BLaER1 (cell line): ENCODE measurements at regions not wholly inside any gene's neighbourhood (a gene's known extent, or its start where the extent isn't known, plus 50 kb on each side); places are given as distances from the start of the nearest gene placed in this dataset.
A peak's percentile ranks its signal among the peaks of the same experiment; 100 is the strongest.

Source experiments
- H3K27ac ChIP-seq: shearing (Covaris generic); formaldehyde crosslinking; 2 replicates; pipeline ENCODE4 v1.8.1; 2022
- H3K27me3 ChIP-seq: shearing (Covaris generic); formaldehyde crosslinking; 2 replicates; pipeline ENCODE4 v1.8.1; 2022
- H3K36me3 ChIP-seq: shearing (Covaris generic); formaldehyde crosslinking; 2 replicates; pipeline ENCODE4 v1.8.1; 2022
- H3K4me1 ChIP-seq: shearing (Covaris generic); formaldehyde crosslinking; 2 replicates; pipeline ENCODE4 v1.8.1; 2022
- H3K4me2 ChIP-seq: shearing (Covaris generic); formaldehyde crosslinking; 2 replicates; pipeline ENCODE4 v1.8.1; 2022
- H3K4me3 ChIP-seq: shearing (Covaris generic); formaldehyde crosslinking; 2 replicates; pipeline ENCODE4 v1.8.1; 2022
- H3K9ac ChIP-seq: shearing (Covaris generic); formaldehyde crosslinking; 2 replicates; pipeline ENCODE4 v1.8.1; 2022
- H3K9me3 ChIP-seq: shearing (Covaris generic); formaldehyde crosslinking; 2 replicates; pipeline ENCODE4 v1.8.1; 2022
- H4K20me1 ChIP-seq: shearing (Covaris generic); formaldehyde crosslinking; 2 replicates; pipeline ENCODE4 v1.8.1; 2022
- Cebpa-rat ChIP-seq: shearing (Covaris generic); IDR thresholded peaks from 2 replicates; pipeline ENCODE4 v1.8.1; 2022

- Histone ChIP-seq H3K27me3 (no peaks in the 10 kb centered on the region), H3K4me2 (no peak overlapping the region), H3K4me1 (no peaks in the 10 kb centered on the region), H3K36me3 (no peaks in the 10 kb centered on the region), H3K9ac (no peak overlapping the region), H3K27ac (no peak overlapping the region), H3K4me3 (no peak overlapping the region), H4K20me1 (no peaks in the 10 kb centered on the region), H3K9me3 (no peaks in the 10 kb centered on the region)
- no peak for TF ChIP-seq Cebpa-rat
These were observed 93.7 kb upstream of the ETS2 start for GRCh38 chr21:38712071-38712470.

DNA sequence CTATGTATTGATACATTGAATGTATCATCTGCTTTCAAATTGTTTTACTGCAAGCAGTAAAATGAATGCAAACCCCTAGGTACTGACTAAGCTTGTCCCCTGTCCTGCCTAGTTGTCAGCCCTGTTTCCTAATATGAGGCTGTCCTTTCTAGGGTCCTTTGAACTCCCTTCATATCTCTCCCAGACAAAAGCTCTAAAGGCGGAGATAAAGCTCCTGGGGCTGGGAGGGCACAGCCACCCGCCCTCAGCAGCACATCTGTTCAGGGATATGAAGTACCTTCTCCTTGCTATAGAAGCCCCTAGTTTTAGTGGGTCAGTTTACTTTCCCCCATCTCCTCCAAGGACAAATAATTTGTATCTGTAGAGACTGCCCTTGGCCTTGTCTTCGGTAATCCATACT lies 93.1 kb upstream of the ETS2 start:
- H3K4me1 ChIP-seq, result no peaks in the 10 kb centered on the region
- no peak overlapping the region for H3K4me3 ChIP-seq
- no peaks in the 10 kb centered on the region for H3K9me3 ChIP-seq
- no peaks in the 10 kb centered on the region for H3K27me3 ChIP-seq
- H3K36me3 ChIP-seq, result no peaks in the 10 kb centered on the region
- TF ChIP-seq Cebpa-rat, result no peak
- H3K27ac ChIP-seq, result no peak overlapping the region
- H4K20me1 ChIP-seq, result no peaks in the 10 kb centered on the region
- no peak overlapping the region for H3K9ac ChIP-seq
- no peak overlapping the region for H3K4me2 ChIP-seq

GRCh38 chr21:38714039-38714817 lies 91.5 kb upstream of the ETS2 start:
- no peak overlapping the region for H3K27ac ChIP-seq
- H3K27me3 ChIP-seq, result no peaks in the 10 kb centered on the region
- H4K20me1 ChIP-seq, result no peaks in the 10 kb centered on the region
- no peak for TF ChIP-seq Cebpa-rat
- no peak overlapping the region for H3K9ac ChIP-seq
- H3K9me3 ChIP-seq, result no peaks in the 10 kb centered on the region
- no peak overlapping the region for H3K4me2 ChIP-seq
- H3K36me3 ChIP-seq, result no peaks in the 10 kb centered on the region
- H3K4me3 ChIP-seq, result no peak overlapping the region
- no peaks in the 10 kb centered on the region for H3K4me1 ChIP-seq

DNA sequence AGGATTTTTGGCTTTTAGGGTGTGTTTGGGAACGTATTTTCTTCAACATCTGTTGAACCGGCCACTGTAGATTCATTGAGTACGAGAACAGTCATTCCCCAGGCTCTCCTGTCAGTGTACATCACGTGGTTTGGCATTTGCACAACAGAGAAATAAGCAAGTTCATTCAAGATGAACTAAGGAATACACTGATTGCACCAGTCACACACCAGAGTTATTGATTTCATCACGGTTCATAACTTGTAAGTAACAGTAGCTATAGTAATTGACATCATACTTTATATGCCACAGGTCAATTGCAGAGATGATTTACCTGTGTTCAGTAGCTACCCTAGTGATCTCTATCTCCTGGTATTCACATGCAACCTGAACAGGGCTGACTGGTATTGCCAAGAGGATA lies 90.7 kb upstream of the ETS2 start:
- Histone ChIP-seq H3K36me3 (no peaks in the 10 kb centered on the region), H3K9me3 (no peaks in the 10 kb centered on the region; the same call in 1 of the 2 replicates)

GRCh38 chr21:38716088-38716487 lies 89.6 kb upstream of the ETS2 start:
- no peaks in the 10 kb centered on the region for H3K27me3 ChIP-seq
- H3K27ac ChIP-seq, result no peak overlapping the region
- no peaks in the 10 kb centered on the region; the same call in 1 of the 2 replicates for H3K9me3 ChIP-seq
- no peaks in the 10 kb centered on the region for H3K4me1 ChIP-seq
- H3K4me2 ChIP-seq, result no peak overlapping the region
- H4K20me1 ChIP-seq, result no peaks in the 10 kb centered on the region
- no peak overlapping the region for H3K9ac ChIP-seq
- TF ChIP-seq Cebpa-rat, result no peak
- H3K36me3 ChIP-seq, result no peaks in the 10 kb centered on the region
- no peak overlapping the region for H3K4me3 ChIP-seq

More for the DNA sequence above, 90.7 kb upstream of the ETS2 start:
- no peaks in the 10 kb centered on the region for H3K27me3 ChIP-seq
- H4K20me1 ChIP-seq, result no peaks in the 10 kb centered on the region
- H3K4me1 ChIP-seq, result no peaks in the 10 kb centered on the region
- H3K4me2 ChIP-seq, result no peak overlapping the region
- no peak overlapping the region for H3K9ac ChIP-seq
- H3K4me3 ChIP-seq, result no peak overlapping the region
- no peak for TF ChIP-seq Cebpa-rat
- no peak overlapping the region for H3K27ac ChIP-seq

- no peaks in the 10 kb centered on the region for H3K36me3 ChIP-seq
- H3K9me3 ChIP-seq, result peaks cover under 1% of the 10 kb centered on the region; the same call in 1 of the 2 replicates
- H3K4me2 ChIP-seq, result no peak overlapping the region
- no peak for TF ChIP-seq Cebpa-rat
- no peak overlapping the region for H3K4me3 ChIP-seq
- H3K27me3 ChIP-seq, result peaks cover under 1% of the 10 kb centered on the region; the same call in 1 of the 2 replicates
- no peaks in the 10 kb centered on the region for H4K20me1 ChIP-seq
- H3K4me1 ChIP-seq, result 0 out of 2 replicates have a peak, but pooled peaks cover under 1% of the 10 kb centered on the region
- H3K27ac ChIP-seq, result no peak overlapping the region
- H3K9ac ChIP-seq, result no peak overlapping the region
These were observed 88.8 kb upstream of the ETS2 start for GRCh38 chr21:38716942-38717341.

DNA sequence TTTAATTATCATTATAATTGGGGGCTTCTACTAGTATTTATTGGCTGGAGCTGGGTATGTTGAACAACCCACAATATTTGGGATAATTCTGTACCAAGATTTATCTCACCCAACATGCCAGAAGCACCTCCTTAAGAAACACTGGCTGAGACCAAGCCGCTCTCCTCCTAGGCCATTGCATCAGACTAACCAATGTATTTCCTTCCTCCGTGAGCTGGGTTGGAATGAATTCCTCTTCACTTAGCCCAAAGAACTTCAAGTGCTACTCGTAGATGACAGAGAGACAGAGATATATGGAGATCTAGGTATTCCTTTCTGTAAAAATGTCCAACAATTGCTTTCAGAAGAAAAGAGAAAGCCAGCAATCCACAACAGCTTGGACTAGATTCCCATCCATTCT lies 87.2 kb upstream of the ETS2 start:
- H4K20me1 ChIP-seq, result no peaks in the 10 kb centered on the region
- no peak for TF ChIP-seq Cebpa-rat
- no peaks in the 10 kb centered on the region for H3K36me3 ChIP-seq
- no peak overlapping the region for H3K9ac ChIP-seq
- no peak overlapping the region for H3K4me2 ChIP-seq
- H3K27ac ChIP-seq, result no peak overlapping the region
- peaks cover 7% of the 10 kb centered on the region for H3K9me3 ChIP-seq
- no peak overlapping the region for H3K4me3 ChIP-seq
- peaks cover 16% of the 10 kb centered on the region for H3K4me1 ChIP-seq
- H3K27me3 ChIP-seq, result peaks cover 10% of the 10 kb centered on the region; the same call in 1 of the 2 replicates

- Histone ChIP-seq H4K20me1 (no peaks in the 10 kb centered on the region), H3K36me3 (no peaks in the 10 kb centered on the region), H3K27me3 (peaks cover 10% of the 10 kb centered on the region; the same call in 1 of the 2 replicates), H3K9ac (no peak overlapping the region), H3K9me3 (peaks cover 18% of the 10 kb centered on the region), H3K4me3 (no peak overlapping the region), H3K4me2 (no peak overlapping the region), H3K4me1 (peaks cover 16% of the 10 kb centered on the region), H3K27ac (no peak overlapping the region)
- no peak for TF ChIP-seq Cebpa-rat
These were observed 85.7 kb upstream of the ETS2 start for GRCh38 chr21:38720074-38720473.

GRCh38 chr21:38721055-38721454 lies 84.7 kb upstream of the ETS2 start:
- Histone ChIP-seq H3K36me3 (no peaks in the 10 kb centered on the region), H3K4me2 (no peak overlapping the region)
- TF ChIP-seq Cebpa-rat, result no peak

GRCh38 chr21:38721958-38722357 lies 83.8 kb upstream of the ETS2 start:
- Histone ChIP-seq H3K36me3 (no peaks in the 10 kb centered on the region), H3K9ac (no peak overlapping the region), H4K20me1 (no peaks in the 10 kb centered on the region), H3K27me3 (peaks cover 10% of the 10 kb centered on the region; the same call in 1 of the 2 replicates), H3K4me1 (peaks cover 16% of the 10 kb centered on the region), H3K9me3 (peaks cover 37% of the 10 kb centered on the region), H3K27ac (no peak overlapping the region), H3K4me2 (peak overlapping the region; percentile 52; the same call in 1 of the 2 replicates), H3K4me3 (no peak overlapping the region)
- TF ChIP-seq Cebpa-rat, result no peak

More at GRCh38 chr21:38721055-38721454, 84.7 kb upstream of the ETS2 start:
- Histone ChIP-seq H3K4me1 (peaks cover 16% of the 10 kb centered on the region), H3K9ac (no peak overlapping the region), H3K27me3 (peaks cover 10% of the 10 kb centered on the region; the same call in 1 of the 2 replicates), H4K20me1 (no peaks in the 10 kb centered on the region), H3K27ac (no peak overlapping the region), H3K4me3 (no peak overlapping the region), H3K9me3 (peaks cover 28% of the 10 kb centered on the region)
